ENCODE measurements at regions not wholly inside any gene's neighbourhood (a gene's known extent, or its start where the extent isn't known, plus 50 kb on each side); places are given as distances from the start of the nearest gene placed in this dataset.

GRCh38 chrX:15191830-15192229 is 78.1 kb downstream of the ASB9 start:
- Histone ChIP-seq H3K4me3 (ENCODE audit: low read depth, low read length) (no peak overlapping the region), H3K27me3 (ENCODE audit: control insufficient read depth, insufficient read depth, low read length) (no peaks in the 10 kb centered on the region), H3K36me3 (ENCODE audit: control insufficient read depth, insufficient read depth, low read length) (no peaks in the 10 kb centered on the region)
- TF ChIP-seq CTCF (IDR thresholded peaks at IDR 0.05; ENCODE audit: insufficient read depth, low read length, poor library complexity, severe bottlenecking) = no peak
- DNase-seq (ENCODE audit: low read depth) = no peak

- no peaks in the 10 kb centered on the region for H3K36me3 ChIP-seq (ENCODE audit: control insufficient read depth, insufficient read depth, low read length)
- H3K27me3 ChIP-seq (ENCODE audit: control insufficient read depth, insufficient read depth, low read length) = no peaks in the 10 kb centered on the region
- no peak for DNase-seq (ENCODE audit: low read depth)
- TF ChIP-seq CTCF (IDR thresholded peaks at IDR 0.05; ENCODE audit: insufficient read depth, low read length, poor library complexity, severe bottlenecking) = no peak
- no peak overlapping the region for H3K4me3 ChIP-seq (ENCODE audit: low read depth, low read length)
Measured at GRCh38 chrX:15188039-15188438, 81.8 kb downstream of the ASB9 start.

- no peak for TF ChIP-seq CTCF (IDR thresholded peaks at IDR 0.05; ENCODE audit: insufficient read depth, low read length, poor library complexity, severe bottlenecking)
- DNase-seq (ENCODE audit: low read depth) = no peak
- Histone ChIP-seq H3K27me3 (ENCODE audit: control insufficient read depth, insufficient read depth, low read length) (no peaks in the 10 kb centered on the region), H3K4me3 (ENCODE audit: low read depth, low read length) (no peak overlapping the region), H3K36me3 (ENCODE audit: control insufficient read depth, insufficient read depth, low read length) (no peaks in the 10 kb centered on the region)
Measured at GRCh38 chrX:15177316-15177715, 92.6 kb downstream of the ASB9 start.

GRCh38 chrX:15173411-15173810 is 96.5 kb downstream of the ASB9 start:
- H3K4me3 ChIP-seq (ENCODE audit: low read depth, low read length) = no peak overlapping the region
- no peaks in the 10 kb centered on the region for H3K27me3 ChIP-seq (ENCODE audit: control insufficient read depth, insufficient read depth, low read length)
- no peak for TF ChIP-seq CTCF (IDR thresholded peaks at IDR 0.05; ENCODE audit: insufficient read depth, low read length, poor library complexity, severe bottlenecking)
- H3K36me3 ChIP-seq (ENCODE audit: control insufficient read depth, insufficient read depth, low read length) = no peaks in the 10 kb centered on the region
- DNase-seq (ENCODE audit: low read depth) = no peak

GRCh38 chrX:15170927-15171326 is 99.0 kb downstream of the ASB9 start:
- H3K4me3 ChIP-seq (ENCODE audit: low read depth, low read length) = no peak overlapping the region
- no peaks in the 10 kb centered on the region for H3K27me3 ChIP-seq (ENCODE audit: control insufficient read depth, insufficient read depth, low read length)
- no peak for DNase-seq (ENCODE audit: low read depth)
- no peak for TF ChIP-seq CTCF (IDR thresholded peaks at IDR 0.05; ENCODE audit: insufficient read depth, low read length, poor library complexity, severe bottlenecking)
- H3K36me3 ChIP-seq (ENCODE audit: control insufficient read depth, insufficient read depth, low read length) = no peaks in the 10 kb centered on the region

- Histone ChIP-seq H3K4me3 (ENCODE audit: low read depth, low read length) (no peak overlapping the region), H3K36me3 (ENCODE audit: control insufficient read depth, insufficient read depth, low read length) (no peaks in the 10 kb centered on the region)
Measured at GRCh38 chrX:15167826-15168225, 102.1 kb downstream of the ASB9 start.

More at GRCh38 chrX:15167826-15168225, 102.1 kb downstream of the ASB9 start:
- H3K27me3 ChIP-seq (ENCODE audit: control insufficient read depth, insufficient read depth, low read length) = no peaks in the 10 kb centered on the region
- no peak for TF ChIP-seq CTCF (IDR thresholded peaks at IDR 0.05; ENCODE audit: insufficient read depth, low read length, poor library complexity, severe bottlenecking)
- DNase-seq (ENCODE audit: low read depth) = no peak
